Activated naive CD8-positive, alpha-beta T cell (primary cell): ENCODE measurements at regions not wholly inside any gene's neighbourhood (a gene's known extent, or its start where the extent isn't known, plus 50 kb on each side); places are given as distances from the start of the nearest gene placed in this dataset.
"Not testable (repeated sequence)": the region's sequence is repeated elsewhere in the genome, so short reads cannot be mapped to it uniquely, and the experiment has no call there.

Experiments
- H3K27ac Mint-ChIP-seq: one replicate; pipeline ENCODE4 v1.8.0; 2021; ENCODE audit warnings: mixed read lengths
- H3K27me3 Mint-ChIP-seq: one replicate; pipeline ENCODE4 v1.8.0; 2021; ENCODE audit warnings: mixed read lengths
- H3K36me3 Mint-ChIP-seq: one replicate; pipeline ENCODE4 v1.8.0; 2021; ENCODE audit warnings: mixed read lengths
- H3K4me1 Mint-ChIP-seq: one replicate; pipeline ENCODE4 v1.8.0; 2021; ENCODE audit warnings: low read depth, mixed read lengths
- H3K4me3 Mint-ChIP-seq: one replicate; pipeline ENCODE4 v1.8.0; 2021; ENCODE audit warnings: mild to moderate bottlenecking, mixed read lengths
- H3K9me3 Mint-ChIP-seq: one replicate; pipeline ENCODE4 v1.8.0; 2021; ENCODE audit warnings: low read depth, mixed read lengths

GRCh38 chr20:40894237-40894630 is 134.4 kb upstream of the TOP1 start:
- no peaks in the 10 kb centered on the region for H3K9me3 Mint-ChIP-seq
- no peak overlapping the region for H3K4me3 Mint-ChIP-seq
- H3K4me1 Mint-ChIP-seq: peaks cover 7% of the 10 kb centered on the region
- no peaks in the 10 kb centered on the region for H3K36me3 Mint-ChIP-seq
- H3K27ac Mint-ChIP-seq: no peak overlapping the region
- no peaks in the 10 kb centered on the region for H3K27me3 Mint-ChIP-seq

GRCh38 chr20:40895182-40895581 is 133.4 kb upstream of the TOP1 start:
- H3K27me3 Mint-ChIP-seq: no peaks in the 10 kb centered on the region
- H3K4me3 Mint-ChIP-seq: no peak overlapping the region
- no peaks in the 10 kb centered on the region for H3K4me1 Mint-ChIP-seq
- H3K9me3 Mint-ChIP-seq: no peaks in the 10 kb centered on the region
- H3K36me3 Mint-ChIP-seq: no peaks in the 10 kb centered on the region
- H3K27ac Mint-ChIP-seq: no peak overlapping the region

GRCh38 chr20:40896814-40897700 is 131.6 kb upstream of the TOP1 start:
- Mint-ChIP-seq H3K9me3 (no peaks in the 10 kb centered on the region), H3K4me3 (no peak overlapping the region), H3K27me3 (no peaks in the 10 kb centered on the region), H3K4me1 (no peaks in the 10 kb centered on the region), H3K27ac (no peak overlapping the region), H3K36me3 (no peaks in the 10 kb centered on the region)

- Mint-ChIP-seq H3K9me3 (no peaks in the 10 kb centered on the region), H3K4me3 (no peak overlapping the region), H3K36me3 (no peaks in the 10 kb centered on the region), H3K27me3 (no peaks in the 10 kb centered on the region), H3K27ac (no peak overlapping the region), H3K4me1 (no peaks in the 10 kb centered on the region)
Observed at GRCh38 chr20:40899344-40899743, 129.3 kb upstream of the TOP1 start.

- Mint-ChIP-seq H3K27me3 (no peaks in the 10 kb centered on the region), H3K27ac (no peak overlapping the region), H3K36me3 (no peaks in the 10 kb centered on the region), H3K9me3 (no peaks in the 10 kb centered on the region), H3K4me1 (no peaks in the 10 kb centered on the region), H3K4me3 (no peak overlapping the region)
Observed at GRCh38 chr20:40900666-40901215, 127.9 kb upstream of the TOP1 start.

GRCh38 chr20:40902661-40903060 is 126.0 kb upstream of the TOP1 start:
- H3K27me3 Mint-ChIP-seq: no peaks in the 10 kb centered on the region
- H3K9me3 Mint-ChIP-seq: no peaks in the 10 kb centered on the region

GRCh38 chr20:40908309-40908708 is 120.3 kb upstream of the TOP1 start:
- Mint-ChIP-seq H3K4me3 (no peak overlapping the region), H3K36me3 (no peaks in the 10 kb centered on the region), H3K27ac (no peak overlapping the region), H3K4me1 (peaks cover 2% of the 10 kb centered on the region), H3K27me3 (no peaks in the 10 kb centered on the region), H3K9me3 (no peaks in the 10 kb centered on the region)

More at GRCh38 chr20:40902661-40903060, 126.0 kb upstream of the TOP1 start:
- Mint-ChIP-seq H3K4me3 (no peak overlapping the region), H3K36me3 (no peaks in the 10 kb centered on the region), H3K27ac (no peak overlapping the region), H3K4me1 (no peaks in the 10 kb centered on the region)

GRCh38 chr20:40909489-40909888 is 119.1 kb upstream of the TOP1 start:
- not testable (repeated sequence) for H3K27me3 Mint-ChIP-seq, H3K36me3 Mint-ChIP-seq, H3K9me3 Mint-ChIP-seq, H3K4me1 Mint-ChIP-seq, H3K27ac Mint-ChIP-seq, H3K4me3 Mint-ChIP-seq

- H3K27ac Mint-ChIP-seq, H3K4me3 Mint-ChIP-seq, H3K36me3 Mint-ChIP-seq, H3K4me1 Mint-ChIP-seq, H3K27me3 Mint-ChIP-seq, H3K9me3 Mint-ChIP-seq: not testable (repeated sequence)
Observed at GRCh38 chr20:40910436-40910835, 118.2 kb upstream of the TOP1 start.

GRCh38 chr20:40911152-40911551 is 117.5 kb upstream of the TOP1 start:
- H3K27ac Mint-ChIP-seq, H3K4me1 Mint-ChIP-seq, H3K4me3 Mint-ChIP-seq, H3K27me3 Mint-ChIP-seq, H3K9me3 Mint-ChIP-seq, H3K36me3 Mint-ChIP-seq: not testable (repeated sequence)

GRCh38 chr20:40913224-40914185 is 115.1 kb upstream of the TOP1 start:
- Mint-ChIP-seq H3K36me3 (no peaks in the 10 kb centered on the region), H3K4me1 (peaks cover 2% of the 10 kb centered on the region), H3K4me3 (no peak overlapping the region), H3K27ac (no peak overlapping the region), H3K27me3 (no peaks in the 10 kb centered on the region), H3K9me3 (peaks cover 6% of the 10 kb centered on the region)

- H3K4me3 Mint-ChIP-seq: no peak overlapping the region
- H3K9me3 Mint-ChIP-seq: peaks cover 6% of the 10 kb centered on the region
- H3K36me3 Mint-ChIP-seq: no peaks in the 10 kb centered on the region
- no peaks in the 10 kb centered on the region for H3K4me1 Mint-ChIP-seq
- H3K27ac Mint-ChIP-seq: no peak overlapping the region
- H3K27me3 Mint-ChIP-seq: no peaks in the 10 kb centered on the region
Observed at GRCh38 chr20:40915756-40916155, 112.9 kb upstream of the TOP1 start.

- no peak overlapping the region for H3K4me3 Mint-ChIP-seq
- no peaks in the 10 kb centered on the region for H3K4me1 Mint-ChIP-seq
- no peaks in the 10 kb centered on the region for H3K36me3 Mint-ChIP-seq
- peaks cover 6% of the 10 kb centered on the region for H3K9me3 Mint-ChIP-seq
- H3K27ac Mint-ChIP-seq: no peak overlapping the region
- peaks cover 2% of the 10 kb centered on the region for H3K27me3 Mint-ChIP-seq
Observed at GRCh38 chr20:40916276-40916675, 112.3 kb upstream of the TOP1 start.

- H3K27ac Mint-ChIP-seq: no peak overlapping the region
- H3K4me3 Mint-ChIP-seq: no peak overlapping the region
- H3K4me1 Mint-ChIP-seq: no peaks in the 10 kb centered on the region
- peaks cover 2% of the 10 kb centered on the region for H3K27me3 Mint-ChIP-seq
- no peaks in the 10 kb centered on the region for H3K36me3 Mint-ChIP-seq
- peaks cover 6% of the 10 kb centered on the region for H3K9me3 Mint-ChIP-seq
Observed at GRCh38 chr20:40920291-40920690, 108.3 kb upstream of the TOP1 start.

GRCh38 chr20:40922865-40923264 is 105.8 kb upstream of the TOP1 start:
- no peaks in the 10 kb centered on the region for H3K4me1 Mint-ChIP-seq
- H3K4me3 Mint-ChIP-seq: no peak overlapping the region
- H3K27me3 Mint-ChIP-seq: peaks cover 2% of the 10 kb centered on the region
- H3K36me3 Mint-ChIP-seq: no peaks in the 10 kb centered on the region
- no peak overlapping the region for H3K27ac Mint-ChIP-seq
- H3K9me3 Mint-ChIP-seq: no peaks in the 10 kb centered on the region
